Heart right ventricle (tissue), 16 donors: ENCODE measurements at regions not wholly inside any gene's neighbourhood (a gene's known extent, or its start where the extent isn't known, plus 50 kb on each side); places are given as distances from the start of the nearest gene placed in this dataset.

ENCODE experiments used
- ATAC-seq, 8 donors: fragments of 200-7000 bp; cut with Tn5 transposase; one replicate each; pipeline ENCODE4 v1.9.1; 2020; ENCODE audit warnings: mild to moderate bottlenecking in 8 of 8, moderate library complexity in 8 of 8, moderate number of reproducible peaks in 1 of 8
- DNase-seq, 2 donors: peaks; one replicate each; pipeline ENCODE4 v3.0.0-alpha.2; 2020
- H3K27ac ChIP-seq, 10 donors: fragments of 200-600 bp; sonication (generic) in 2 of 10; one replicate each; pipeline versions ENCODE4 v1.5.0 to v1.8.0; 2020 to 2022; ENCODE audit warnings: mild to moderate bottlenecking in 3 of 10
- H3K27me3 ChIP-seq, 7 donors: fragments of 200-600 bp; one replicate each; pipeline ENCODE4 v1.8.0; 2021 to 2022; ENCODE audit warnings: mild to moderate bottlenecking in 2 of 7
- H3K36me3 ChIP-seq, 9 donors: fragments of 200-600 bp; sonication (generic) in 1 of 9; one replicate each; pipeline versions ENCODE4 v1.5.0 to v1.8.0; 2020 to 2022; ENCODE audit warnings: mild to moderate bottlenecking in 2 of 9
- H3K4me1 ChIP-seq, 9 donors: fragments of 200-600 bp; sonication (generic) in 1 of 9; one replicate each; pipeline versions ENCODE4 v1.5.0 to v1.8.0; 2020 to 2022; ENCODE audit warnings: mild to moderate bottlenecking in 4 of 9
- H3K4me3 ChIP-seq, 10 donors: fragments of 200-600 bp; sonication (generic) in 2 of 10; one replicate each; pipeline versions ENCODE4 v1.5.0 to v1.8.0; 2020 to 2022; ENCODE audit warnings: mild to moderate bottlenecking in 7 of 10, moderate library complexity in 2 of 10
- H3K9me3 ChIP-seq, 11 donors: fragments of 200-600 bp in 10 of 11; sonication (generic) in 2 of 11; one replicate each; pipeline versions ENCODE4 v1.5.0 to v1.8.0; 2013 to 2022; ENCODE audit warnings: mild to moderate bottlenecking in 2 of 11, control low read depth in 1 of 11, moderate library complexity in 1 of 11
- WGBS, 2 donors: extraction: QIAGEN DNeasy Blood & Tissue Kit; methylation state at CpG; one replicate each; pipeline ENCODE4 v1.1.7; 2013; ENCODE audit warnings: inconsistent platforms in 1 of 2; 5-methylcytosine and 5-hydroxymethylcytosine counted together
- intact Hi-C, 10 donors: fragments of 100-400 bp; cut with DNase I; formaldehyde crosslinking; loops; one replicate each; pipeline versions ENCODE4 v1.11.1 to v1.14.2; 2022
- TF ChIP-seq, protein P1 (sequence below), 9 donors: fragments of 200-600 bp; sonication (generic) in 2 of 9; IDR thresholded peaks; one replicate each; pipeline versions ENCODE4 v1.5.0 to v1.8.0; 2021 to 2022; ENCODE audit warnings: antibody characterized with exemption in 9 of 9, mild to moderate bottlenecking in 5 of 9, moderate library complexity in 1 of 9
- donor health status: Arrhythmogenic right ventricular cardiomyopathy.
- donor health status: ischemic (EF 13 %, LVEDD 7.1; RV severe dilation, severe dysfunction).
- donor health status: healthy with polysubstance abuse.
- donor health status: DM: no; HTN: yes; CAD: no.
- donor health status: DM: no; HTN: no; CAD: no.
- donor health status: ischemic (EF 25% LVEDD 6.9; RV normal size, moderate dysfunction).
- donor health status: ischemic (EF 25% LVEDD 5.7; RV mildly dilated, moderate dysfunction).
- donor health status: healthy.
- donor health status: DM: yes; HTN: yes; CAD: no.
- donor health status: Ischemic cardiomyopathy.
- donor health status: ischemic (EF 35%, LVEDD 5.7; RV mildly dilated, moderate dysfunction).
- donor health status: nonischemic (EF 11% LVEDD 7.7; RV severe dilation, severe dysfunction).
- donor health status: DM: yes; HTN: yes; CAD: no.
- donor health status: PGD.
- donor health status: ischemic (EF 29% LVEDD 5.4; RV normal size, mild dysfunction).
- donor health status: nonischemic (EF 23%, LVEDD 6.1; RV moderate dilation, normal function).

DNA sequence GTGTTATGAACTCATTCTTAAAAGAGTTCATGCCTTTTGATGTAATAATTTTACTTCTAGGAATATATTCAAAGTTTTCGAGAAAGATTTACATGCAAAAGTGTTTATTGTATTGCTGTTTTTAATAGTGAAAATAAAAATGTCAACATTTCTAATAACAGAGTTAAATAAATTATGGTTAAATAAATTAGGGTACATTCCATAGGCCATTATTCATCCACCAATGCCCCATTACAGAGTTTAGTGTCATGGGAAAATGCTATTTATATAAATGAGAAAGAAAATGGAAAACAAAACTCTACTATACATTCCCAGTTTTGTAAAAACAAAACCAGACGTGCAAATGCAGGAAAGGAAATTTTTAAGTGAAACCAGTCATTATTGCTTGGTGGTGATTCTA, 538.1 kb upstream of the TBL1XR1 start:
- Histone ChIP-seq H3K9me3 (no peaks in the 10 kb centered on the region), H3K27ac (no peak overlapping the region), H3K36me3 (no peaks in the 10 kb centered on the region), H3K4me3 (no peak overlapping the region), H3K27me3 (no peaks in the 10 kb centered on the region), H3K4me1 (peaks cover 0 to 9% (median 0%) of the 10 kb centered on the region in 9 donors)
- TF ChIP-seq, protein P1, sequence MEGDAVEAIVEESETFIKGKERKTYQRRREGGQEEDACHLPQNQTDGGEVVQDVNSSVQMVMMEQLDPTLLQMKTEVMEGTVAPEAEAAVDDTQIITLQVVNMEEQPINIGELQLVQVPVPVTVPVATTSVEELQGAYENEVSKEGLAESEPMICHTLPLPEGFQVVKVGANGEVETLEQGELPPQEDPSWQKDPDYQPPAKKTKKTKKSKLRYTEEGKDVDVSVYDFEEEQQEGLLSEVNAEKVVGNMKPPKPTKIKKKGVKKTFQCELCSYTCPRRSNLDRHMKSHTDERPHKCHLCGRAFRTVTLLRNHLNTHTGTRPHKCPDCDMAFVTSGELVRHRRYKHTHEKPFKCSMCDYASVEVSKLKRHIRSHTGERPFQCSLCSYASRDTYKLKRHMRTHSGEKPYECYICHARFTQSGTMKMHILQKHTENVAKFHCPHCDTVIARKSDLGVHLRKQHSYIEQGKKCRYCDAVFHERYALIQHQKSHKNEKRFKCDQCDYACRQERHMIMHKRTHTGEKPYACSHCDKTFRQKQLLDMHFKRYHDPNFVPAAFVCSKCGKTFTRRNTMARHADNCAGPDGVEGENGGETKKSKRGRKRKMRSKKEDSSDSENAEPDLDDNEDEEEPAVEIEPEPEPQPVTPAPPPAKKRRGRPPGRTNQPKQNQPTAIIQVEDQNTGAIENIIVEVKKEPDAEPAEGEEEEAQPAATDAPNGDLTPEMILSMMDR (IDR thresholded peaks at IDR 0.05) = no peak
- WGBS, 2 donors = 89 to 93% methylated on average over 2 of the region's 2 CpGs
- no peak for DNase-seq
- ATAC-seq = no peak
- intact Hi-C loops = loop anchor here in 1 of 10 donors (10.0 kb wide), 1 partner anchor 649 kb away; no protein-coding TSS in a partner anchor

DNA sequence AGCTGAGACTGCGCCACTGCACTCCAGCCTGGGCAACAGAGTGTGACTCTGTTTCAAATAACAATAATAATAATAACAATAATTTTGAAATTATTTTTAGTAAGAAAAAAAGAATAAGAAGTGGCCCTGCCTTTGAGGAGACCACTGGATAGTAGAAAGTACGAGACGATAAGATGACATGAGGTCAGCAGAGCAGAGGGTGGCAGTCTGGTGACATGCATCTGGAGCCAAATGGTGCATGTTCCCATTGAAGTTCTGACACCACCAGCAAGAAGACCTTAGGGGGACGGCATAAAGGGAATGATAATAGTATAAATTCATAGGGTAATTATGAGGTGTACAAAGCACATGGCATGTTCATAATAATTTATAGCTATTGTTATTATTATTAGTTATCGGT, 542.2 kb upstream of the TBL1XR1 start:
- TF ChIP-seq, protein P1 (IDR thresholded peaks at IDR 0.05) = no peak
- H3K27me3 ChIP-seq = no peaks in the 10 kb centered on the region
- H3K36me3 ChIP-seq = no peaks in the 10 kb centered on the region
- 93 to 99% methylated on average over 5 of the region's 5 CpGs for WGBS, 2 donors
- H3K27ac ChIP-seq = no peak overlapping the region
- peaks cover 0 to 4% (median 0%) of the 10 kb centered on the region in 11 donors for H3K9me3 ChIP-seq
- no peak overlapping the region for H3K4me3 ChIP-seq
- intact Hi-C loops = loop anchor here in 1 of 10 donors (10.0 kb wide), 1 partner anchor 645 kb away; no protein-coding TSS in a partner anchor
- ATAC-seq (no peak), DNase-seq (no peak)
- peaks cover 0 to 14% (median 0%) of the 10 kb centered on the region in 9 donors for H3K4me1 ChIP-seq

DNA sequence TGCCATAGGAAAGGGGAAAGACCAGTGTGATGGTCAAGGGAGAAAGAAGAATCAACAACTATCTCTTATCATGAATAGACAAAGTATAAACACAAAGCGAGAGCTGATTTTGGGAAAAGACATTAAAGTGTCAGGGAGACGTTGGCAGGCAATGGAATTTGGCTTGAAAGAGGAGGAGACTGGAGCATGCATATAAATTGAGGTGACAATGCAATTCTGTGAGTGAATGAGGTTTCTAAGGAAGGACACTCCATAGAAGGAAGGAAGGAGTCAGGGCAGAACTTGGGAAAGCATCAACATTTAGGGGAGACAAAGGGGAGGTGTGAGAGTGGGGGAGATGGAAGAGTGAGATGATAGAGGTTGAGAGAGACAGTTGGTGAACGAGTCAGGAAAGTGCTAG, 543.0 kb upstream of the TBL1XR1 start:
- H3K4me1 ChIP-seq = peaks cover 0 to 22% (median 4%) of the 10 kb centered on the region in 9 donors
- 87 to 90% methylated on average over 3 of the region's 3 CpGs for WGBS, 2 donors
- no peak for ATAC-seq

DNA sequence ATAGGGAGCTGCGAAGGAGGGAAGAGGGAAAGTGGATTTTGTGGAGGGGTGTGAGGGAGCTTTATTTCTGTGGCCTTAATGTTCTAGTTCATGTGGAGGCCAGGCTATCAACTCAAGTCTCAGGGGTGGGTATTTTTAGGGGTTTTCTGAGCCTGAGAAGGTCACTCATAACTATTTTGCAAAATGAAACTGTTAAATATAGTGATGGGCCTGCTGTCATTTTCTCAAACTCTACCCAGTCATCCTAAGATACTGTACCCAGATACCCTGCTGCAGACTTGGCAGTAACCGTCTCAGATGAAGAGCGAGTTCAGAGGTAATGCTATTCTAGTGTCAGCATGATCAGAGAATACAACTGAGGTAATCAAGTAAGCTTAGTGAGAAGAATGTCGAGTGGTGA, 545.0 kb upstream of the TBL1XR1 start:
- Histone ChIP-seq H3K9me3 (peaks cover 0 to 4% (median 0%) of the 10 kb centered on the region in 11 donors), H3K27me3 (no peaks in the 10 kb centered on the region), H3K27ac (peak overlapping the region in 3 of 10 donors; percentile 4 to 32 (median 16)), H3K36me3 (no peaks in the 10 kb centered on the region), H3K4me3 (no peak overlapping the region), H3K4me1 (peaks cover 0 to 26% (median 4%) of the 10 kb centered on the region in 9 donors)
- intact Hi-C loops = no loop called here
- DNase-seq = no peak
- no peak for ATAC-seq
- TF ChIP-seq, protein P1 (IDR thresholded peaks at IDR 0.05) = no peak
- 53 to 55% methylated on average over 4 of the region's 4 CpGs for WGBS, 2 donors

More for the DNA sequence above, 543.0 kb upstream of the TBL1XR1 start:
- TF ChIP-seq, protein P1 (IDR thresholded peaks at IDR 0.05) = no peak
- no peaks in the 10 kb centered on the region for H3K27me3 ChIP-seq
- DNase-seq = no peak
- peaks cover 0 to 4% (median 0%) of the 10 kb centered on the region in 11 donors for H3K9me3 ChIP-seq
- H3K4me3 ChIP-seq = no peak overlapping the region
- intact Hi-C loops = no loop called here
- H3K27ac ChIP-seq = no peak overlapping the region
- no peaks in the 10 kb centered on the region for H3K36me3 ChIP-seq
